MM.1S (cell line): ENCODE measurements at regions not wholly inside any gene's neighbourhood (a gene's known extent, or its start where the extent isn't known, plus 50 kb on each side); places are given as distances from the start of the nearest gene placed in this dataset.

Source experiments
- DNase-seq: peaks from one replicate; pipeline ENCODE4 v3.0.0-alpha.2; 2015
- H2AFZ ChIP-seq: fragments of 300-600 bp; sonication (generic); 2 replicates; pipeline ENCODE4 v1.6.0; 2016; ENCODE audit warnings: antibody characterized with exemption, low read length
- H3F3A ChIP-seq: fragments of 300-600 bp; sonication (generic); 2 replicates; pipeline ENCODE4 v1.6.1; 2016; ENCODE audit warnings: mild to moderate bottlenecking, antibody characterized with exemption, low read length, moderate library complexity, mixed read lengths; ENCODE audit not compliant: insufficient read depth
- H3K27ac ChIP-seq: fragments of 300-600 bp; sonication (generic); 2 replicates; pipeline ENCODE4 v1.5.1; 2016; ENCODE audit warnings: mild to moderate bottlenecking, low read length
- H3K27me3 ChIP-seq: fragments of 300-600 bp; sonication (generic); replicated peaks from 2 replicates; pipeline ENCODE4 v1.6.0; 2016; ENCODE audit warnings: low read length; ENCODE audit not compliant: insufficient read depth
- H3K36me3 ChIP-seq: fragments of 300-600 bp; sonication (generic); replicated peaks from 2 replicates; pipeline ENCODE4 v1.6.1; 2016; ENCODE audit warnings: mild to moderate bottlenecking, low read length, mixed read lengths; ENCODE audit not compliant: insufficient read depth
- H3K4me1 ChIP-seq: fragments of 300-600 bp; sonication (generic); 2 replicates; pipeline ENCODE4 v1.6.1; 2016; ENCODE audit warnings: low read length, mixed read lengths
- H3K4me2 ChIP-seq: fragments of 300-600 bp; sonication (generic); 2 replicates; pipeline ENCODE4 v1.6.0; 2016; ENCODE audit warnings: low read depth, low read length
- H3K4me3 ChIP-seq: fragments of 300-600 bp; sonication (generic); 2 replicates; pipeline ENCODE4 v1.5.1; 2016; ENCODE audit warnings: low read length, mixed read lengths
- H3K79me2 ChIP-seq: fragments of 300-600 bp; sonication (generic); 2 replicates; pipeline ENCODE4 v1.6.1; 2016; ENCODE audit warnings: mixed run types, low read length, mixed read lengths
- H3K9ac ChIP-seq: fragments of 300-600 bp; sonication (generic); 2 replicates; pipeline ENCODE4 v1.6.1; 2016; ENCODE audit warnings: low read length, mixed read lengths
- H3K9me2 ChIP-seq: fragments of 300-600 bp; sonication (generic); replicated peaks from 2 replicates; pipeline ENCODE4 v1.6.1; 2016; ENCODE audit warnings: mild to moderate bottlenecking, low read length, mixed read lengths; ENCODE audit not compliant: insufficient read depth
- H3K9me3 ChIP-seq: fragments of 300-600 bp; sonication (generic); replicated peaks from 2 replicates; pipeline ENCODE4 v1.6.1; 2016; ENCODE audit warnings: mild to moderate bottlenecking, low read length, mixed read lengths; ENCODE audit not compliant: insufficient read depth
- H4K20me1 ChIP-seq: fragments of 300-600 bp; sonication (generic); 2 replicates; pipeline ENCODE4 v1.6.1; 2016; ENCODE audit warnings: mild to moderate bottlenecking, low read length, moderate library complexity, mixed read lengths; ENCODE audit not compliant: insufficient read depth
- EZH2 ChIP-seq: fragments of 300-600 bp; sonication (generic); optimal IDR thresholded peaks from 2 replicates; pipeline ENCODE3; 2017; ENCODE audit warnings: low read depth, mild to moderate bottlenecking, antibody characterized with exemption, low read length, mixed read lengths
- EZH2phosphoT487 ChIP-seq: fragments of 300-600 bp; sonication (generic); IDR thresholded peaks from 2 replicates; pipeline ENCODE4 v1.6.1; 2018; ENCODE audit warnings: antibody characterized with exemption, low read length
- TF ChIP-seq, protein P1 (sequence below): fragments of 300-600 bp; sonication (generic); IDR thresholded peaks from 2 replicates; pipeline ENCODE4 v1.5.1; 2016; ENCODE audit warnings: antibody characterized with exemption, low read length, mixed read lengths

DNA sequence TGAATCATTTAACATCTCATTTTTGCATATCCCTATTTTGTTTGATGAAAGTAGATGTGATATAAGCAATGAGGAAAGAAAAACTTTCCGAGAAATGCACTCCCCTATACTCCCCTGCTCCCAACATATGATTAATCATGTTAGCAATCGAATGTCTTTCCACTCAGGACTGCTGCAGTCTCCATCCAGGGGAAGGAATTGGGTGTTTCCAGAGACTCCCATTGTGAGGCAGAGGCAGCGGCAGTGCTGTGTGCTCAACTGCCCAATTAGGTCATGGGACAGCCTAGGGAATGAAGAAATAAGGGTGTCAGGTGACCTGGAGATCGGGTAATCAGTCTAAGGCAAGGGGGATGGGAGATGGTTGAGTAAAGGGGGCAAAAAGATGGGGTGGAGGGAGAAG lies 268.6 kb upstream of the MEIS2 start:
- Histone ChIP-seq H3K4me2 (no peak overlapping the region), H3K27me3 (no peaks in the 10 kb centered on the region), H3F3A (no peaks in the 10 kb centered on the region), H3K9me3 (no peaks in the 10 kb centered on the region), H4K20me1 (no peaks in the 10 kb centered on the region), H3K36me3 (no peaks in the 10 kb centered on the region), H3K27ac (no peak overlapping the region), H3K4me1 (no peaks in the 10 kb centered on the region), H3K4me3 (no peak overlapping the region), H3K79me2 (no peaks in the 10 kb centered on the region), H3K9ac (no peak overlapping the region), H2AFZ (no peak overlapping the region), H3K9me2 (no peaks in the 10 kb centered on the region)
- DNase-seq: no peak
- TF ChIP-seq EZH2phosphoT487: no peak
- TF ChIP-seq, protein P1, sequence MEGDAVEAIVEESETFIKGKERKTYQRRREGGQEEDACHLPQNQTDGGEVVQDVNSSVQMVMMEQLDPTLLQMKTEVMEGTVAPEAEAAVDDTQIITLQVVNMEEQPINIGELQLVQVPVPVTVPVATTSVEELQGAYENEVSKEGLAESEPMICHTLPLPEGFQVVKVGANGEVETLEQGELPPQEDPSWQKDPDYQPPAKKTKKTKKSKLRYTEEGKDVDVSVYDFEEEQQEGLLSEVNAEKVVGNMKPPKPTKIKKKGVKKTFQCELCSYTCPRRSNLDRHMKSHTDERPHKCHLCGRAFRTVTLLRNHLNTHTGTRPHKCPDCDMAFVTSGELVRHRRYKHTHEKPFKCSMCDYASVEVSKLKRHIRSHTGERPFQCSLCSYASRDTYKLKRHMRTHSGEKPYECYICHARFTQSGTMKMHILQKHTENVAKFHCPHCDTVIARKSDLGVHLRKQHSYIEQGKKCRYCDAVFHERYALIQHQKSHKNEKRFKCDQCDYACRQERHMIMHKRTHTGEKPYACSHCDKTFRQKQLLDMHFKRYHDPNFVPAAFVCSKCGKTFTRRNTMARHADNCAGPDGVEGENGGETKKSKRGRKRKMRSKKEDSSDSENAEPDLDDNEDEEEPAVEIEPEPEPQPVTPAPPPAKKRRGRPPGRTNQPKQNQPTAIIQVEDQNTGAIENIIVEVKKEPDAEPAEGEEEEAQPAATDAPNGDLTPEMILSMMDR: no peak
- TF ChIP-seq EZH2: no peak

DNA sequence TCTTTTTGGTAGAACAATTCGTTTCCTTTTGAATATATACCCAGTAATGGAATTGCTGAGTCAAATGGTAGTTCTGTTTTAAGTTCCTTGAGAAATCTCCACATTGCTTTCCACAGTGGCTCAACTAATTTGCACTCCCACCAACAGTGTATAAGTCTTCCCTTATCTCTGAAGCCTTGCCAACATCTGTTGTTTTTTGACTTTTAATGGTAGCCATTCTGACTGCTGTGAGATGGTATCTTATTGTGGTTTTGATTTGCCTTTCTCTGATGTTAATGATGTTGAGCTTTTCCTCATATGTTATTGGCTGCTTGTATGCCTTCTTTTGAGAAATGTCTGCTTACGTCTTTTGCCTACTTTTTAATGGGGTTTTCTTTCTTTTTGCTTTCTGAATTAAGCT lies 270.6 kb upstream of the MEIS2 start:
- no peaks in the 10 kb centered on the region for H3K4me1 ChIP-seq
- H3K27ac ChIP-seq: no peak overlapping the region
- H3K4me2 ChIP-seq: no peak overlapping the region
- TF ChIP-seq, protein P1: no peak
- TF ChIP-seq EZH2 (no peak), EZH2phosphoT487 (no peak)
- H4K20me1 ChIP-seq: no peaks in the 10 kb centered on the region
- H3K4me3 ChIP-seq: no peak overlapping the region
- no peaks in the 10 kb centered on the region for H3K36me3 ChIP-seq
- no peak for DNase-seq
- no peaks in the 10 kb centered on the region for H3F3A ChIP-seq
- H3K9ac ChIP-seq: no peak overlapping the region
- no peaks in the 10 kb centered on the region for H3K9me3 ChIP-seq
- no peaks in the 10 kb centered on the region for H3K9me2 ChIP-seq
- no peak overlapping the region for H2AFZ ChIP-seq
- H3K79me2 ChIP-seq: no peaks in the 10 kb centered on the region
- H3K27me3 ChIP-seq: no peaks in the 10 kb centered on the region

DNA sequence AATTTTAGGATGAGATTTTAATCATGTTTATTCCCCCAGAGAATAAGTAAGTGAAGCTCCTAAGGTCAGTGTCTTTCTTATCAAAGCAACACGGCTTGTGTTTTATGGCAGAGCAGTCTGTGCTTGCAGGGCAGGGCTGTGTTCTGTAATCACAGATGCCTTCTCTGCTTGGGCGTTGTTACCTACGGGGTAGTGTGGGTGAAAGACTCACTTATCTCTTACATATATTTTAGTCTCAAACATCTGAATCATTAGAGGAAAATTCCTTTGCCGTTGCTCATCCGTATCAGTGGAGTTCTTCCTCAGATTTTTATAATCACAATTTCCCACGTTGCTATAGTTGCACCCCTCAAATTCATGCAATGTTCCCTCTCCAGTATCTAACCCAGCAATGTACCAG lies 271.7 kb upstream of the MEIS2 start:
- Histone ChIP-seq H3K9me2 (no peaks in the 10 kb centered on the region), H3K4me1 (no peaks in the 10 kb centered on the region), H4K20me1 (no peaks in the 10 kb centered on the region), H3K4me2 (no peak overlapping the region), H3K36me3 (no peaks in the 10 kb centered on the region), H2AFZ (no peak overlapping the region), H3K79me2 (no peaks in the 10 kb centered on the region), H3K9me3 (no peaks in the 10 kb centered on the region), H3K27ac (no peak overlapping the region), H3K4me3 (no peak overlapping the region), H3F3A (no peaks in the 10 kb centered on the region), H3K27me3 (no peaks in the 10 kb centered on the region), H3K9ac (no peak overlapping the region)
- TF ChIP-seq EZH2phosphoT487: no peak
- TF ChIP-seq, protein P1: no peak
- TF ChIP-seq EZH2: no peak
- DNase-seq: no peak
